NCI-H1417 (cell line): ENCODE measurements at regions not wholly inside any gene's neighbourhood (a gene's known extent, or its start where the extent isn't known, plus 50 kb on each side); places are given as distances from the start of the nearest gene placed in this dataset.
"Not testable (repeated sequence)": the region's sequence is repeated elsewhere in the genome, so short reads cannot be mapped to it uniquely, and the experiment has no call there.

Source experiments
- DNase-seq, 3 experiments: peaks; one replicate each; lab custom pipeline; 2025; lab: John Stamatoyannopoulos, UW

GRCh38 chr14:37785298-37785697 is 189.9 kb downstream of the TTC6 start:
- DNase-seq, result not testable (repeated sequence)

- DNase-seq, result not testable (repeated sequence)
Measured at GRCh38 chr14:37786114-37786625, 190.7 kb downstream of the TTC6 start.

- DNase-seq, result no peak
Measured at GRCh38 chr14:37787879-37788494, 192.6 kb downstream of the TTC6 start.

- no peak for DNase-seq
Measured at GRCh38 chr14:37791384-37792036, 196.1 kb downstream of the TTC6 start.

GRCh38 chr14:37792124-37792523 is 196.7 kb downstream of the TTC6 start:
- peak in 1 of 3 experiments; percentile 31 for DNase-seq

GRCh38 chr14:37796703-37797416 is 201.4 kb downstream of the TTC6 start:
- no peak for DNase-seq

GRCh38 chr14:37797675-37798074 is 202.2 kb downstream of the TTC6 start:
- no peak for DNase-seq

GRCh38 chr14:37807722-37808121 is 212.3 kb downstream of the TTC6 start:
- DNase-seq, result no peak

- DNase-seq, result no peak
Measured at GRCh38 chr14:37810094-37810801, 214.8 kb downstream of the TTC6 start.

- DNase-seq, result no peak
Measured at GRCh38 chr14:37813732-37814131, 218.3 kb downstream of the TTC6 start.

- no peak for DNase-seq
Measured at GRCh38 chr14:37816135-37816534, 220.7 kb downstream of the TTC6 start.

GRCh38 chr14:37816743-37817295 is 221.4 kb downstream of the TTC6 start:
- DNase-seq, result no peak

GRCh38 chr14:37819155-37820015 is 224.0 kb downstream of the TTC6 start:
- DNase-seq, result peak in 1 of 3 experiments; percentile 45

GRCh38 chr14:37820810-37821209 is 225.4 kb downstream of the TTC6 start:
- not testable (repeated sequence) for DNase-seq

GRCh38 chr14:37824939-37825712 is 229.7 kb downstream of the TTC6 start:
- no peak for DNase-seq

- no peak for DNase-seq
Measured at GRCh38 chr14:37826869-37827268, 231.4 kb downstream of the TTC6 start.

- DNase-seq, result no peak
Measured at GRCh38 chr14:37830271-37830670, 234.8 kb downstream of the TTC6 start.

- no peak for DNase-seq
Measured at GRCh38 chr14:37834275-37834674, 238.8 kb downstream of the TTC6 start.

GRCh38 chr14:37838778-37839177 is 243.3 kb downstream of the TTC6 start:
- not testable (repeated sequence) for DNase-seq

GRCh38 chr14:37841039-37841438 is 245.6 kb downstream of the TTC6 start:
- not testable (repeated sequence) for DNase-seq
